Endothelial cell of umbilical vein (primary cell): ENCODE measurements at regions not wholly inside any gene's neighbourhood (a gene's known extent, or its start where the extent isn't known, plus 50 kb on each side); places are given as distances from the start of the nearest gene placed in this dataset.

Experiments used
- GATA2 ChIP-seq: IDR thresholded peaks from 2 replicates; pipeline ENCODE4 v1.7.0; 2011; ENCODE audit warnings: low read depth, mild to moderate bottlenecking, moderate library complexity, mixed read lengths, low read length; ENCODE audit not compliant: insufficient read length, insufficient read depth
- POLR2A ChIP-seq: IDR thresholded peaks from 2 replicates; pipeline ENCODE4 v1.6.1; 2012; ENCODE audit warnings: low read depth, mild to moderate bottlenecking, control low read depth, low read length
- POLR2AphosphoS5 ChIP-seq: IDR thresholded peaks from 2 replicates; pipeline ENCODE4 v1.6.1; 2012; ENCODE audit warnings: low read depth, mild to moderate bottlenecking, control low read depth, low read length, moderate library complexity; ENCODE audit not compliant: insufficient read depth
- TF ChIP-seq, protein P1 (sequence below), 2 donors: IDR thresholded peaks; 1 replicate in 1 of 2; 2 replicates in 1 of 2; pipeline ENCODE4 v1.5.1; 2011; ENCODE audit warnings: low read length in 2 of 2, mild to moderate bottlenecking in 2 of 2, moderate library complexity in 2 of 2, control low read depth in 1 of 2, inconsistent platforms in 1 of 2, low read depth in 1 of 2; ENCODE audit not compliant: insufficient read depth in 1 of 2; ENCODE audit errors: extremely low read depth in 1 of 2

- no peak for TF ChIP-seq POLR2A
- TF ChIP-seq, protein P1, sequence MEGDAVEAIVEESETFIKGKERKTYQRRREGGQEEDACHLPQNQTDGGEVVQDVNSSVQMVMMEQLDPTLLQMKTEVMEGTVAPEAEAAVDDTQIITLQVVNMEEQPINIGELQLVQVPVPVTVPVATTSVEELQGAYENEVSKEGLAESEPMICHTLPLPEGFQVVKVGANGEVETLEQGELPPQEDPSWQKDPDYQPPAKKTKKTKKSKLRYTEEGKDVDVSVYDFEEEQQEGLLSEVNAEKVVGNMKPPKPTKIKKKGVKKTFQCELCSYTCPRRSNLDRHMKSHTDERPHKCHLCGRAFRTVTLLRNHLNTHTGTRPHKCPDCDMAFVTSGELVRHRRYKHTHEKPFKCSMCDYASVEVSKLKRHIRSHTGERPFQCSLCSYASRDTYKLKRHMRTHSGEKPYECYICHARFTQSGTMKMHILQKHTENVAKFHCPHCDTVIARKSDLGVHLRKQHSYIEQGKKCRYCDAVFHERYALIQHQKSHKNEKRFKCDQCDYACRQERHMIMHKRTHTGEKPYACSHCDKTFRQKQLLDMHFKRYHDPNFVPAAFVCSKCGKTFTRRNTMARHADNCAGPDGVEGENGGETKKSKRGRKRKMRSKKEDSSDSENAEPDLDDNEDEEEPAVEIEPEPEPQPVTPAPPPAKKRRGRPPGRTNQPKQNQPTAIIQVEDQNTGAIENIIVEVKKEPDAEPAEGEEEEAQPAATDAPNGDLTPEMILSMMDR (IDR thresholded peaks at IDR 0.05; ENCODE audit: extremely low read depth in 1 of 2, insufficient read depth in 1 of 2, low read depth in 1 of 2, low read length in 2 of 2) = no peak
- no peak for TF ChIP-seq POLR2AphosphoS5
- TF ChIP-seq GATA2 = no peak
Measured at GRCh38 chr15:48005077-48005476, 115.7 kb upstream of the SLC24A5 start.
